Liver (tissue), 7 donors: ENCODE measurements at regions not wholly inside any gene's neighbourhood (a gene's known extent, or its start where the extent isn't known, plus 50 kb on each side); places are given as distances from the start of the nearest gene placed in this dataset.
"Not testable (repeated sequence)": the region's sequence is repeated elsewhere in the genome, so short reads cannot be mapped to it uniquely, and the experiment has no call there.

Experiments used
- DNase-seq: peaks from one replicate; pipeline ENCODE4 v3.0.0-alpha.2; 2017; ENCODE audit warnings: low spot score
- H3K27ac ChIP-seq, 2 donors: one replicate each; pipeline ENCODE4 v1.7.0; 2013; ENCODE audit warnings: inconsistent platforms in 2 of 2, low read length in 2 of 2, control low read depth in 1 of 2, low read depth in 1 of 2, mild to moderate bottlenecking in 1 of 2
- H3K27me3 ChIP-seq, 4 donors: one replicate each; pipeline versions ENCODE4 v1.6.1 to v1.7.0; 2013; ENCODE audit warnings: low read length in 3 of 4, inconsistent platforms in 1 of 4, mild to moderate bottlenecking in 1 of 4, moderate library complexity in 1 of 4; ENCODE audit not compliant: control insufficient read depth in 4 of 4, insufficient read depth in 4 of 4
- H3K36me3 ChIP-seq, 4 donors: one replicate each; pipeline versions ENCODE4 v1.6.1 to v1.7.0; 2013; ENCODE audit warnings: low read length in 3 of 4, mild to moderate bottlenecking in 3 of 4, low read depth in 1 of 4, moderate library complexity in 1 of 4; ENCODE audit not compliant: control insufficient read depth in 4 of 4, insufficient read depth in 3 of 4
- H3K4me1 ChIP-seq, 4 donors: one replicate each; pipeline versions ENCODE4 v1.6.1 to v1.7.0; 2013; ENCODE audit warnings: low read length in 3 of 4, mild to moderate bottlenecking in 3 of 4, moderate library complexity in 1 of 4; ENCODE audit not compliant: control insufficient read depth in 4 of 4, insufficient read depth in 4 of 4
- H3K4me3 ChIP-seq, 3 donors: one replicate each; pipeline versions ENCODE4 v1.6.1 to v1.7.0; 2013; ENCODE audit warnings: low read length in 3 of 3, control low read depth in 1 of 3, low read depth in 1 of 3, mild to moderate bottlenecking in 1 of 3
- H3K9ac ChIP-seq, 2 donors: one replicate each; pipeline ENCODE4 v1.7.0; 2013; ENCODE audit warnings: low read length in 2 of 2, mild to moderate bottlenecking in 2 of 2, moderate library complexity in 2 of 2, control low read depth in 1 of 2, low read depth in 1 of 2
- H3K9me3 ChIP-seq, 4 donors: one replicate each; pipeline versions ENCODE4 v1.6.1 to v1.7.0; 2013; ENCODE audit warnings: low read length in 3 of 4; ENCODE audit not compliant: control insufficient read depth in 4 of 4
- ATF3 ChIP-seq: IDR thresholded peaks from 2 replicates; pipeline ENCODE4 v1.6.1; 2016; ENCODE audit warnings: antibody characterized with exemption
- FOXA1 ChIP-seq: IDR thresholded peaks from 2 replicates; pipeline ENCODE4 v1.6.1; 2016; ENCODE audit warnings: antibody characterized with exemption
- FOXA2 ChIP-seq: IDR thresholded peaks from 2 replicates; pipeline ENCODE4 v1.6.1; 2016; ENCODE audit warnings: antibody characterized with exemption
- GABPA ChIP-seq, 2 donors: IDR thresholded peaks in 1 of 2; conservative IDR thresholded peaks in 1 of 2; 2 replicates each; pipeline ENCODE4 v1.6.1; 2016; ENCODE audit warnings: antibody characterized with exemption in 2 of 2, mild to moderate bottlenecking in 1 of 2, moderate library complexity in 1 of 2
- HNF4G ChIP-seq: IDR thresholded peaks from 2 replicates; pipeline ENCODE4 v1.6.1; 2016; ENCODE audit warnings: antibody characterized with exemption
- MAX ChIP-seq: IDR thresholded peaks from 2 replicates; pipeline ENCODE4 v1.6.1; 2016; ENCODE audit warnings: antibody characterized with exemption
- NR2F2 ChIP-seq: IDR thresholded peaks from 2 replicates; pipeline ENCODE4 v1.6.1; 2016; ENCODE audit warnings: antibody characterized with exemption
- RXRA ChIP-seq, 2 donors: IDR thresholded peaks; 2 replicates each; pipeline ENCODE4 v1.6.1; 2017 to 2018; ENCODE audit warnings: antibody characterized with exemption in 2 of 2, mild to moderate bottlenecking in 1 of 2
- SP1 ChIP-seq: IDR thresholded peaks from 2 replicates; pipeline ENCODE4 v1.6.1; 2018; ENCODE audit warnings: antibody characterized with exemption, mild to moderate bottlenecking
- TAF1 ChIP-seq: conservative IDR thresholded peaks from 2 replicates; pipeline ENCODE4 v1.6.1; 2016; ENCODE audit warnings: antibody characterized with exemption, mild to moderate bottlenecking
- YY1 ChIP-seq: IDR thresholded peaks from 2 replicates; pipeline ENCODE4 v1.6.1; 2016; ENCODE audit warnings: antibody characterized with exemption, mild to moderate bottlenecking
- ZBTB33 ChIP-seq: IDR thresholded peaks from 2 replicates; pipeline ENCODE4 v1.6.1; 2016; ENCODE audit warnings: antibody characterized with exemption
- WGBS: extraction: QIAGEN DNeasy Blood & Tissue Kit; methylation state at CpG from one replicate; pipeline ENCODE4 v1.1.7; 2013; 5-methylcytosine and 5-hydroxymethylcytosine counted together
- donor health status: healthy.
- donor health status: healthy.
- donor health status: healthy.
- donor health status: healthy.

GRCh38 chr12:131399000-131399399 lies 311.9 kb upstream of the SFSWAP start:
- no peak for DNase-seq
- H3K9ac ChIP-seq: no peak overlapping the region
- H3K27ac ChIP-seq: no peak overlapping the region
- TF ChIP-seq YY1 (no peak), HNF4G (no peak), SP1 (no peak), FOXA1 (no peak), NR2F2 (no peak), ATF3 (no peak), RXRA (IDR thresholded peaks at IDR 0.05) (no peak), TAF1 (no peak), ZBTB33 (no peak), MAX (no peak), FOXA2 (no peak), GABPA (IDR thresholded peaks at IDR 0.05 in 1 of 2, conservative IDR thresholded peaks at IDR 0.05 in 1 of 2) (no peak)
- H3K27me3 ChIP-seq: no peaks in the 10 kb centered on the region
- H3K4me3 ChIP-seq: no peak overlapping the region
- peaks cover 7 to 14% (median 8%) of the 10 kb centered on the region in 4 donors for H3K9me3 ChIP-seq
- H3K36me3 ChIP-seq: no peaks in the 10 kb centered on the region
- H3K4me1 ChIP-seq: no peaks in the 10 kb centered on the region

GRCh38 chr12:131400668-131401294 lies 310.1 kb upstream of the SFSWAP start:
- not testable (repeated sequence) for H3K27ac ChIP-seq, H3K4me3 ChIP-seq, H3K36me3 ChIP-seq, H3K9ac ChIP-seq, H3K4me1 ChIP-seq, H3K27me3 ChIP-seq, DNase-seq
- WGBS: 55% methylated on average over 4 of the region's 4 CpGs
- peaks cover 7 to 14% (median 8%) of the 10 kb centered on the region in 4 donors for H3K9me3 ChIP-seq

GRCh38 chr12:131401907-131402633 lies 308.8 kb upstream of the SFSWAP start:
- not testable (repeated sequence) for H3K27me3 ChIP-seq, H3K9ac ChIP-seq, DNase-seq, H3K36me3 ChIP-seq, H3K4me3 ChIP-seq, H3K4me1 ChIP-seq, H3K27ac ChIP-seq
- WGBS: 58% methylated on average over 13 of the region's 13 CpGs
- H3K9me3 ChIP-seq: peaks cover 3 to 12% (median 8%) of the 10 kb centered on the region in 4 donors
